Neural progenitor cell (in vitro differentiated cells): ENCODE measurements at regions not wholly inside any gene's neighbourhood (a gene's known extent, or its start where the extent isn't known, plus 50 kb on each side); places are given as distances from the start of the nearest gene placed in this dataset.

Experiments used
- DNase-seq: peaks from one replicate; pipeline ENCODE4 v3.0.0-alpha.2; 2016; ENCODE audit warnings: low spot score
- H2AFZ ChIP-seq: fragments of 200-600 bp; sonication (generic); replicated peaks from 2 replicates; pipeline ENCODE4 v1.6.1; 2016; ENCODE audit warnings: antibody characterized with exemption
- H3F3A ChIP-seq: fragments of 200-600 bp; sonication (generic); 2 replicates; pipeline ENCODE4 v1.6.1; 2016; ENCODE audit warnings: antibody characterized with exemption, low read depth
- H3K27ac ChIP-seq: fragments of 200-600 bp; sonication (generic); 2 replicates; pipeline ENCODE4 v1.5.1; 2016; ENCODE audit warnings: mild to moderate bottlenecking
- H3K27me3 ChIP-seq: fragments of 200-600 bp; sonication (generic); 2 replicates; pipeline ENCODE4 v1.6.1; 2016; ENCODE audit warnings: mild to moderate bottlenecking, moderate library complexity
- H3K36me3 ChIP-seq: fragments of 200-600 bp; sonication (generic); 2 replicates; pipeline ENCODE4 v1.5.1; 2016
- H3K4me1 ChIP-seq: fragments of 200-600 bp; sonication (generic); 2 replicates; pipeline ENCODE4 v1.6.1; 2016; ENCODE audit warnings: mixed run types
- H3K4me2 ChIP-seq: fragments of 200-600 bp; sonication (generic); 2 replicates; pipeline ENCODE4 v1.6.1; 2016
- H3K4me3 ChIP-seq: fragments of 200-600 bp; sonication (generic); 2 replicates; pipeline ENCODE4 v1.5.1; 2016
- H3K79me2 ChIP-seq: fragments of 200-600 bp; sonication (generic); 2 replicates; pipeline ENCODE4 v1.6.1; 2016; ENCODE audit warnings: low read depth
- H3K9ac ChIP-seq: fragments of 200-600 bp; sonication (generic); 2 replicates; pipeline ENCODE4 v1.6.1; 2016
- H3K9me3 ChIP-seq: fragments of 200-600 bp; sonication (generic); 2 replicates; pipeline ENCODE4 v1.5.1; 2016; ENCODE audit warnings: low read depth
- H4K20me1 ChIP-seq: fragments of 200-600 bp; sonication (generic); 2 replicates; pipeline ENCODE4 v1.6.1; 2016; ENCODE audit warnings: low read depth
- H3K27ac Mint-ChIP-seq: 3 replicates; pipeline ENCODE4 v1.8.0; 2021; ENCODE audit warnings: mixed read lengths
- H3K27me3 Mint-ChIP-seq: 2 replicates; pipeline ENCODE4 v1.8.0; 2022; ENCODE audit warnings: low read depth, mild to moderate bottlenecking, inconsistent platforms, moderate library complexity, mixed read lengths; ENCODE audit not compliant: insufficient read depth
- H3K36me3 Mint-ChIP-seq: 3 replicates; pipeline ENCODE4 v1.8.0; 2021; ENCODE audit warnings: mixed read lengths
- H3K4me1 Mint-ChIP-seq: 3 replicates; pipeline ENCODE4 v1.8.0; 2021; ENCODE audit warnings: mixed read lengths
- H3K4me3 Mint-ChIP-seq: 3 replicates; pipeline ENCODE4 v1.8.0; 2021; ENCODE audit warnings: mild to moderate bottlenecking, moderate library complexity, mixed read lengths
- H3K9me3 Mint-ChIP-seq: 3 replicates; pipeline ENCODE4 v1.8.0; 2020; ENCODE audit warnings: mixed read lengths
- CTCF ChIP-seq: fragments of 200-600 bp; sonication (generic); IDR thresholded peaks from 2 replicates; pipeline ENCODE4 v1.5.1; 2017; ENCODE audit warnings: antibody characterized with exemption, mild to moderate bottlenecking
- EZH2 ChIP-seq: fragments of 200-600 bp; sonication (generic); IDR thresholded peaks from 2 replicates; pipeline ENCODE4 v1.6.1; 2017; ENCODE audit warnings: antibody characterized with exemption, mild to moderate bottlenecking, moderate library complexity
- EZH2phosphoT487 ChIP-seq: fragments of 200-600 bp; sonication (generic); IDR thresholded peaks from 2 replicates; pipeline ENCODE4 v1.6.1; 2017; ENCODE audit warnings: antibody characterized with exemption

- H3K27me3 Mint-ChIP-seq: peaks cover 7% of the 10 kb centered on the region
- Histone ChIP-seq H3K27ac (no peak overlapping the region), H4K20me1 (no peaks in the 10 kb centered on the region), H3K4me3 (no peak overlapping the region), H3K9me3 (no peaks in the 10 kb centered on the region), H2AFZ (no peak overlapping the region), H3F3A (no peaks in the 10 kb centered on the region), H3K9ac (no peak overlapping the region), H3K4me2 (no peak overlapping the region), H3K79me2 (no peaks in the 10 kb centered on the region), H3K36me3 (no peaks in the 10 kb centered on the region), H3K27me3 (no peaks in the 10 kb centered on the region), H3K4me1 (no peaks in the 10 kb centered on the region)
- H3K9me3 Mint-ChIP-seq: no peaks in the 10 kb centered on the region
- no peak overlapping the region for H3K27ac Mint-ChIP-seq
- no peak overlapping the region for H3K4me3 Mint-ChIP-seq
- DNase-seq: no peak
- no peaks in the 10 kb centered on the region for H3K36me3 Mint-ChIP-seq
- H3K4me1 Mint-ChIP-seq: no peaks in the 10 kb centered on the region
- TF ChIP-seq CTCF: no peak
- no peak for TF ChIP-seq EZH2phosphoT487
- no peak for TF ChIP-seq EZH2
These were observed 204.0 kb upstream of the ZNF32 start for GRCh38 chr10:43852644-43853214.

- H3K4me3 Mint-ChIP-seq: no peak overlapping the region
- Histone ChIP-seq H4K20me1 (no peaks in the 10 kb centered on the region), H3K79me2 (no peaks in the 10 kb centered on the region), H3K27me3 (no peaks in the 10 kb centered on the region), H3K4me3 (no peak overlapping the region), H3K9ac (no peak overlapping the region), H2AFZ (no peak overlapping the region), H3K4me2 (no peak overlapping the region), H3K4me1 (peaks cover 1% of the 10 kb centered on the region), H3K27ac (no peak overlapping the region), H3F3A (no peaks in the 10 kb centered on the region), H3K9me3 (no peaks in the 10 kb centered on the region), H3K36me3 (no peaks in the 10 kb centered on the region)
- H3K4me1 Mint-ChIP-seq: no peaks in the 10 kb centered on the region
- no peaks in the 10 kb centered on the region for H3K36me3 Mint-ChIP-seq
- H3K27ac Mint-ChIP-seq: no peak overlapping the region
- TF ChIP-seq EZH2 (no peak), EZH2phosphoT487 (no peak), CTCF (no peak)
- H3K9me3 Mint-ChIP-seq: no peaks in the 10 kb centered on the region
- H3K27me3 Mint-ChIP-seq: peaks cover 9% of the 10 kb centered on the region
- no peak for DNase-seq
These were observed 203.5 kb upstream of the ZNF32 start for GRCh38 chr10:43852149-43852548.

DNA sequence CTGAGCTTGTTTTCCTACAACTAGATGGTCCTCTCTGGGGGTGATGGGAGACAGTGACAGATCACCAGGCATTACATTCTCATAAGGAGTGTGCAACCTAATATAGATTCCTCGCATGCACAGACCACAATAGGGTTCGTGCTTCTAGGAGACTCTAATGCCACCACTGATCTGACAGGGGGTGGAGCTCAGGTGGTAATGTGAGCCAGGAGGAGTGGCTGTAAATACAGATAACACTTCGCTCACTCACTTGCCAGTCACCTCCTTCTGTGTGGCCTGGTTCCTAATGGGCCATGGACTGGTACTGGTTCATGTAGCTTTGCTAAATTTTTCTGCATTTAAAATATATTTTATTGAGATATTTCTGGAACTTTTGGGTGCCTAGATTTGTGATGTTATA is 202.3 kb upstream of the ZNF32 start:
- H3K36me3 ChIP-seq: no peaks in the 10 kb centered on the region
- peaks cover 3% of the 10 kb centered on the region for H3K4me1 ChIP-seq
- TF ChIP-seq EZH2phosphoT487: no peak
- TF ChIP-seq CTCF: no peak
- no peak for TF ChIP-seq EZH2
- H3K9me3 Mint-ChIP-seq: no peaks in the 10 kb centered on the region
- H3K4me2 ChIP-seq: no peak overlapping the region
- DNase-seq: no peak
- H3K27ac Mint-ChIP-seq: no peak overlapping the region
- no peaks in the 10 kb centered on the region for H3K9me3 ChIP-seq
- peaks cover 7% of the 10 kb centered on the region for H3K27me3 Mint-ChIP-seq
- no peak overlapping the region for H2AFZ ChIP-seq
- no peaks in the 10 kb centered on the region for H3F3A ChIP-seq
- no peak overlapping the region for H3K27ac ChIP-seq
- no peaks in the 10 kb centered on the region for H4K20me1 ChIP-seq
- H3K36me3 Mint-ChIP-seq: no peaks in the 10 kb centered on the region
- no peak overlapping the region for H3K4me3 Mint-ChIP-seq
- H3K9ac ChIP-seq: no peak overlapping the region
- H3K4me1 Mint-ChIP-seq: no peaks in the 10 kb centered on the region
- H3K79me2 ChIP-seq: no peaks in the 10 kb centered on the region
- H3K4me3 ChIP-seq: no peak overlapping the region
- H3K27me3 ChIP-seq: no peaks in the 10 kb centered on the region
